Adrenal gland (tissue), 9 donors: ENCODE measurements at regions not wholly inside any gene's neighbourhood (a gene's known extent, or its start where the extent isn't known, plus 50 kb on each side); places are given as distances from the start of the nearest gene placed in this dataset.
A peak's percentile ranks its signal among the peaks of the same experiment; 100 is the strongest.
"Not testable (repeated sequence)": the region's sequence is repeated elsewhere in the genome, so short reads cannot be mapped to it uniquely, and the experiment has no call there.

Experiments
- DNase-seq, 7 donors: peaks; one replicate each; pipeline ENCODE4 v3.0.0-alpha.2; 2019 to 2020
- H3K27ac ChIP-seq, 5 donors: fragments of 200-600 bp; sonication (generic) in 4 of 5; 1 replicate in 3 of 5; 2 replicates in 2 of 5; pipeline versions ENCODE4 v1.5.1 to v1.8.0; 2016 to 2020; ENCODE audit warnings: mild to moderate bottlenecking in 1 of 5
- H3K27me3 ChIP-seq: fragments of 200-600 bp; 2 replicates; pipeline ENCODE4 v1.8.0; 2021
- H3K36me3 ChIP-seq, 2 donors: fragments of 200-600 bp; replicated peaks in 1 of 2; 1 replicate in 1 of 2; 2 replicates in 1 of 2; pipeline versions ENCODE4 v1.5.1 to v1.8.0; 2018 to 2022
- H3K4me1 ChIP-seq, 2 donors: fragments of 200-600 bp; replicated peaks in 1 of 2; 1 replicate in 1 of 2; 2 replicates in 1 of 2; pipeline versions ENCODE4 v1.5.1 to v1.8.0; 2018 to 2021
- H3K4me3 ChIP-seq, 4 donors: fragments of 200-600 bp; sonication (generic) in 3 of 4; one replicate each; pipeline ENCODE4 v1.5.1; 2016 to 2018
- H3K9me3 ChIP-seq, 3 donors: fragments of 200-600 bp; sonication (generic) in 1 of 3; replicated peaks in 1 of 3; 1 replicate in 2 of 3; 2 replicates in 1 of 3; pipeline versions ENCODE4 v1.5.1 to v1.8.0; 2016 to 2021
- WGBS, 4 donors: extraction: QIAGEN DNeasy Blood & Tissue Kit in 2 of 4; methylation state at CpG; one replicate each; pipeline versions ENCODE4 v1.1.5 to v1.1.7; 2013 to 2017; 5-methylcytosine and 5-hydroxymethylcytosine counted together
- intact Hi-C, 2 donors: fragments of 100-400 bp; cut with DNase I; formaldehyde crosslinking; loops; one replicate each; pipeline versions ENCODE4 v1.14.1 to v1.15.0; 2022 to 2023
- donor health status: healthy with polysubstance abuse.
- donor health status: Bipolar disorder and iron deficiency.
- donor health status: DM: yes; HTN: yes; CAD: no.
- donor health status: DM: no; HTN: no; CAD: no.
- donor health status: DM: no; HTN: no; CAD: no.

DNA sequence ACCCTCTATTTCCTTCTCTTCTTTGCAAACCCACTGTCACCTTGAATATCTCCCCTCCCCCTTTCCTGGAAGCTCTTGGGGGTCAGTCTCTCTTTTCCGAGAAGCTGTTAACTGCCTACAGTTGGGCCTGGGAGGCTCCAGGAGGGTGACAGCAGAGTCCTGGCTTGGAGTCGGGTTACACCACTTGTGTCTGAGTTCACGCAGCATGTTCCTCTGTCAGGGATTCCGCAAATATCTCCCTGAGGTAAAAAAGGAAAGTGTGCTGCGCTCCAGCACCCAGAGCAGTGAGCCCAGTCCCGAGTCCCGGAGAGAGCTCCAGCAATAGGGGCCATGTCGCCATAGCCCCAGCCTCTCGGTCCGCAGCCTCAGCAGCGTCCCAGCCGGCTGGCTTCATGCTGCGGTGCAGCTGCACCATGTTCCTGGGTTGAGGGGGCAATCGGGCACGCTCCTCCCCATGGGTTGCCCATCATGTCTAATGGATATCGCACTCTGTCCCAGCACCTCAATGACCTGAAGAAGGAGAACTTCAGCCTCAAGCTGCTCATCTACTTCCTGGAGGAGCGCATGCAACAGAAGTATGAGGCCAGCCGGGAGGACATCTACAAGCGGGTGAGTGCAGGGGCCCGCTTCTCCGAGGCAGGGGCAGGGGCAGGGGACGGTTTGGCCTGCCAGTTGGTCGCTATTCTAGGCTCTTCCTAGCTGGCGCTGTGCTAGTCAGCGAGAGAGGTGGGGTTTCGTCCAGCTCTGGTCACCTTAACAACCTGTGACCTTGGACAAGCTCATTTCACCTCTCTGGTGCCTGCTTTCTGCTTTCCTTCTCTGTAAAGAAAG, 101.3 kb upstream of the SEC22B start:
- H3K27ac ChIP-seq, DNase-seq, H3K4me3 ChIP-seq, intact Hi-C loops, H3K36me3 ChIP-seq, H3K27me3 ChIP-seq, H3K9me3 ChIP-seq, H3K4me1 ChIP-seq: not testable (repeated sequence)
- no CpG with 5 or more reads among the region's 26 CpGs for WGBS, 4 donors

DNA sequence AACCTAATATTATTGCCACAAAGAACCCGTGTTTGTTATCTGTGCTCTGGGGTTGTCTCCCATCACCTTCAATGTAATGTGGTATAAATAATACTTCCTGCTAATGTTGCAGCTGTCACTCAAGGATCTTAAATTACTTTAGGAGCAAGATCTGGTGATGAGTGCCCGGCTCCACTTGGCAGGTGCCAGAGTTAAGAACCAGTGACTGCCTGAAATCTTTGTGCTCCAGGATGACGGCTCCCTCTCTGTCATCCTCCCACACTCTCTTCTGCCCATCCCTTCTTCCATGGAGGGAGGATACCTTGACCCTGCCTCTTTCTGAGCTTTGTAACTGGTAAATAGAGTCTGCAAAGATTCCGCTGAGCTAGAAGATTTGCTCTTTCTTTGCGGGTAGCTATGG, 100.4 kb upstream of the SEC22B start:
- H3K27ac ChIP-seq, DNase-seq, intact Hi-C loops, H3K27me3 ChIP-seq, H3K36me3 ChIP-seq, H3K4me3 ChIP-seq, H3K9me3 ChIP-seq, H3K4me1 ChIP-seq: not testable (repeated sequence)
- WGBS, 4 donors, result no CpG with 5 or more reads among the region's 5 CpGs

DNA sequence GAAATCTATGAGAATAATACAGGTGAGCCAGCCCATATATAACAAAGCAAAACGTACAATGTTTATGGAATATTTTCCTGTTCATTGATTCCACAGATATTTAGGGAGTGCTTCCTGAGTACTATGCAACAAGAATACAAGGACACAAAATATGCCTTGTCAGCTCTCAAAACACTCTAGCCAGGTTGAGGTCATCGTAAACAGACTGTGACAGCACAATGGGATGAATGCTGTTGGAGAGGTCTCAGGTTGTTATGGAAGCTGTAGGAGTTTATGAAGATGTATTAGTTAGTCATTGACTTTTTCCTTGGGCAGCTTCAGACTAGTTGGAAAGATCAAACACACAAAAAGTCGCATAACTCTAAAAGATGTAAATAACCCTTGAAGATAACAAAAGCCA, 98.1 kb upstream of the SEC22B start:
- H3K27me3 ChIP-seq, DNase-seq, H3K27ac ChIP-seq, intact Hi-C loops, H3K4me3 ChIP-seq, H3K9me3 ChIP-seq, H3K36me3 ChIP-seq, H3K4me1 ChIP-seq: not testable (repeated sequence)
- WGBS, 4 donors, result no CpG with 5 or more reads among the region's 3 CpGs

DNA sequence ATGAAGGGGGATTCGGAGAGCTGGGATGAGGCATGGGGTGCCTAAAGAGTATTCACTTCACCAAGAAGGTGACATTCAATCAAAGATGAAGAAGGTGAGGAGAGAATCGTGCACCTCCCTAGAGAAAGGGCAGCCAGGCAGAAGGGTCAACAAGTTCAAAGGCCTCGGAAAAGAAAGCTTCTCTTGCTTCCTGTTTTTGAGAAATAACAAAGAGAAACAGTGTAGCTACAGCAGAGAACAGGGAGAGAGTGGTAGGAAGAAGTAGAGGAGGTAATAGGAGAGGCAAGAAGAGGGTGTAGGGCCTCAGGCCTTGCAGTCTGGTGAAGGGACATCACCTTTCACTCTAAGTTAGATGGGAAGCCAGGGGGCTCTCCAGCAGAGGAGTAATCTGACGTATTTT, 97.0 kb upstream of the SEC22B start:
- intact Hi-C loops, result not testable (repeated sequence)
- peak in 2 of 7 donors; percentile 1 to 5 for DNase-seq
- WGBS, 4 donors, result 35 to 59% (median 39%) methylated on average over 2 to 3 of the region's 4 CpGs

DNA sequence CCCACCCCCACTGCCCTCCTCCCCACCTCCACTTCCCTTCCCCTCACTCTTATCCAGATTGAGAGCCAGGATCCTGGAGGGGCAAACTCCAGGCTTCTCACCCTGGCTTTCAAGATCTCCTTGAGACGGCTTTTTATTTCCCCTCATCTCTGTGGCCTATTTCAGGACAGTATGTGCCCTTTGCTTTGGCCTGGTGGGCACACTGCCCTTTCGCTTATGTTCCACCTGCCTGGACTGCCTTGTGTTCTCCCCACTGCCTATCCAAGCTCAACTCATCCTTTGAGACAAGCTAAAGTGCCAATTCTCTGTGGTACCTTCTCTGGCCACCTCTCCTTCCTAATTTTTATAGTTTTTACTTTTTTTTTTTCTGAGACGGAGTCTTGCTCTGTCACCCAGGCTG, 95.9 kb upstream of the SEC22B start:
- intact Hi-C loops, H3K27ac ChIP-seq, H3K27me3 ChIP-seq, H3K36me3 ChIP-seq, H3K9me3 ChIP-seq, H3K4me3 ChIP-seq, H3K4me1 ChIP-seq, DNase-seq: not testable (repeated sequence)
- WGBS, 4 donors, result no CpG with 5 or more reads among the region's 3 CpGs

More for the DNA sequence above, 97.0 kb upstream of the SEC22B start:
- not testable (repeated sequence) for H3K36me3 ChIP-seq, H3K27ac ChIP-seq, H3K4me1 ChIP-seq, H3K4me3 ChIP-seq, H3K27me3 ChIP-seq, H3K9me3 ChIP-seq

DNA sequence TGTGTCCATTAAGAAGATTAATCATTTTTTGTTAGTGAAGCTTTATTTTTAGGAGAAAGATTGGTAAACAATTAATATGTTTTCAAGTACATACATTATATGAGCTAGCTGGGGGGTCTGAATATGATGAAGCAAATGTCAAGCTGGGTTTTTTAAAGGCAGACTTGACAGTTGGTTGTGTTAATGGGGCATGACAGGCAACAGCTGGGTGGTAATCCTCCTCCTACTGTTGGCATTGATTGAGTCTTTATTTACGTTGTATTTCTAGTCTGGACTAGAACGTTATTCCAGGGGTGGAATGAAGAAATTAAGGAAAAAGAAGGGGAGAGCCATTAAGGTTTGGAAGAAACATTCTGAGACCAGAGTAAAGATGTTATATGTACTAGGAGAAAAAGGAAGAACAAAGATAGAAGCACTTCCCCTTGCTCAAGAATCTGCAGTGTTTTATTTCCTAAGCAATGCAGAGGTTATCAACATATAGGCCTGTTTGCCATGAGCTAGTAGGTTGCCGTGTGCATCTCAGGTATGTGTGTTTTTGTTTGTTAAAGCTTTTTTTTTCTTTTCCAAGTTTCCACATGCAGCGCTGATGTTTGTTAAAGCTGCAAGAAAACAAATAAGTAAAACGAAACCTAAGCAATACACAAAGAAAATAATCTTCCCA, 95.4 kb upstream of the SEC22B start:
- DNase-seq, H3K27me3 ChIP-seq, H3K9me3 ChIP-seq, H3K4me1 ChIP-seq, intact Hi-C loops, H3K27ac ChIP-seq, H3K4me3 ChIP-seq, H3K36me3 ChIP-seq: not testable (repeated sequence)
- no CpG with 5 or more reads among the region's 5 CpGs for WGBS, 4 donors

DNA sequence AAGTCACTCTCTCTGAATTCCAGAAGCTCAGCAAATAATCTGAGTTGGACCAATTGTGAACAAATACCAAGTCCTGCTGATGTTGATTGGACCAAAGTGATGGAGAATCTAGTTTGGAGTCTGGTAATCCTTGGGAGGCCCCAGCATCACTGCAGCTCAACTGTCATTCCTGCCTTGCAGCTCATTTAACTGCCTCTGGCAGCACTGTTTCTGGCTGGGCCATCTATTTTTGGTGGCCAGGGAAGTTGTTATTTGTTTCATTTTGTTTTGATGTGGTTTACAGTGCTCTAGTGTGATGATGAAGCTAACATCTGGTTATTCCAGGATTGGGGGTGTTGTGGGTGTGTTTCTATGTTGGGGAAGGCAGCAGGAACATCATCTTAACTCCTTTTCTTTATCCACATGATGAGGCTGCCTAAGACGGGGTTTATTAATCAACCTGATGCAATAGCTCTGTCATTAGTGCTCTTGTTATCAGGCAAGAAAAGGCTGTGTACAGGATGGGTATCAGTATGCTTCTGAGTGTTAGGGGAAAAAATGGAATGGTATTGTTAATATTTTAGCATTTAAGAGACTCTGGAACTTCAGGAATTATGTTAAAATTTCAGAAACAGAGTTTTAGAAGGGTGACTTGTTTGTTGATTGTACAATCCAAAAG, 91.7 kb upstream of the SEC22B start:
- H3K36me3 ChIP-seq, H3K4me3 ChIP-seq, DNase-seq, H3K4me1 ChIP-seq, H3K27ac ChIP-seq, H3K9me3 ChIP-seq, H3K27me3 ChIP-seq, intact Hi-C loops: not testable (repeated sequence)
- WGBS, 4 donors, result no CpG with 5 or more reads among the region's 1 CpG

DNA sequence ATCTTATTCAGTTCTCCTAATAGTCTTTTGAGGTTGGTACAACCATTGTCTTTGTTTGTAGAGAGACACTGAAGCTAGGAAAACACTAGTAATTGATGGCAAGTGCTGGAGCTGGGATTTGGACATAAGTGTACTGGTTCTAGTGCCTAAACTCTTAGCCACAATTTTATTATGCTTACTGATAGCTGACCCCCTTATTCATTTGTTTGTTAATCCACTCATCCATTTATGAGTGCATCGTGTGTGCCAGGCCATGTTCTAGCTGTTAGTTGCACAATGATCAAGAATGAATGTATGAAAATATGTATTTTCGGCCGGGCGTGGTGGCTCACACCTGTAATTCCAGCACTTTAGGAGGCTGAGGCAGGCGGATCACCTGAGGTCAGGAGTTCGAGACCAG, 88.2 kb upstream of the SEC22B start:
- WGBS, 4 donors, result 79 to 100% (median 80%) methylated on average over 3 to 4 of the region's 6 CpGs; no CpG with 5 or more reads in 1 of the 4 donors

DNA sequence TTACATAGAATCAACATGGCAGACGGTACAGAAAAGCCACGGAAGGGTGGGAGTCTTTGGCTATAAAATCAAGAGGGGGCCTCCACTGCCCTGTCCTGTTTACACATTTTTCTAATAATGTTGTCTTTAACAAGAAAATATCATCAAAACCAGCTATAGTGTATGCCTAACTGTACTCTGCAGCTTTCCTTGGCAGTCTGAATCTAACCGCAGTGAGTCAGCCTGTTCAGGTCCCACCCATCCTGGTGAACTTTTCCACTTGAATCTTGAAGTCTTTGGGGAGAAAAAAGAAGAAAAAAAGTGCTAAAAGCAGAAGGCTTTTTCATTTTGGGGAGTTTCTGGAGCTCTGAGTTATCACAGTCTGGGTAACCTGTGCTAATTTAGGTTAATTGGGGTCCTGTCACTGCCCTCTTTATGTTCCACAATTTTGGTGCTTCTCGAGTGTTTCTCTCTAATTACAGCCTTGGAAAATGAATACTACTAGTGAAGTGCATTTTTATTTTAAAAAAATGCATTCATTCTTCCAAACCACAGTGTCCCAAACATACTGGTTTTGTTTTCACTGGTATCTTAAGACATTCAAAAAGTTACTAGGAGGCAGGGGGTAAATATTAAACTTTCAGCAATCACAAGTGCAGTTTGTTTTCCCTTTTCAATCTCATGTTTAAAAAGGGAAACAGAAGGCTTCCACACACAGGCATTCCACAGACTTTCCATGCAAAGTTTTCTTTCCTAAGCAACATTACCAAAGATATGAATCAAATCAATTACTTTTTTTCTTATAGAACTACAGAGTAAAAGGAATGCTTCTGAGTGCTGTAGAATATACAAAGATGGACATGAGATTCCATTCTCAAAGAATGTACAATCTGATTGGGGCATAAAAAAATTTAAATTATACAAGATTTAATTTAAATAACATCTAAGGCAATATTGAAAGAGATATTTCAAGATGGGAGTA, 86.8 kb upstream of the SEC22B start:
- H3K27ac ChIP-seq, H3K4me3 ChIP-seq, DNase-seq: not testable (repeated sequence)

More for the DNA sequence above, 88.2 kb upstream of the SEC22B start:
- intact Hi-C loops, H3K9me3 ChIP-seq, H3K27ac ChIP-seq, DNase-seq, H3K4me3 ChIP-seq, H3K27me3 ChIP-seq, H3K36me3 ChIP-seq, H3K4me1 ChIP-seq: not testable (repeated sequence)

DNA sequence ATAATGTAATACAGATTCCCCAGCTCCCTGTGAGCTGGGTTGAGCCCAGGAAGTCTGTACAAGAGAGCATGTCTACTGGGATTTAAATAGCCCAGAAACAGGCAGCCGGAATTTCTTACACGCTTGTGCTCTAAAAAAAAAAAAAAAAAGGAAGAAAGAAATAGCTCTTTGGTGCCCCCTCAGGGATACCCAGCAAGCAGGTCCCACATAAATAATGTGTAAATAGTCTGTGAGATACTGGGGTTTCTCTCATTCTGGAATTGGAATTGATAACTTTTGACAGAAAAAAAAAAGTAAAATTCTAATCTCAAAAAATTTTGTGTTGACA, 81.4 kb upstream of the SEC22B start:
- intact Hi-C loops, H3K27ac ChIP-seq, DNase-seq, H3K4me1 ChIP-seq, H3K4me3 ChIP-seq, H3K27me3 ChIP-seq, H3K36me3 ChIP-seq, H3K9me3 ChIP-seq: not testable (repeated sequence)
- 0 to 14% (median 3%) methylated on average over 2 of the region's 2 CpGs; no CpG with 5 or more reads in 1 of the 4 donors for WGBS, 4 donors

More for the DNA sequence above, 86.8 kb upstream of the SEC22B start:
- no CpG with 5 or more reads among the region's 4 CpGs for WGBS, 4 donors
- H3K27me3 ChIP-seq, H3K4me1 ChIP-seq, intact Hi-C loops, H3K9me3 ChIP-seq, H3K36me3 ChIP-seq: not testable (repeated sequence)
